Prostate gland (tissue), 2 donors: ENCODE measurements at regions not wholly inside any gene's neighbourhood (a gene's known extent, or its start where the extent isn't known, plus 50 kb on each side); places are given as distances from the start of the nearest gene placed in this dataset.

ENCODE experiments used
- CTCF ChIP-seq, 4 experiments: fragments of 200-600 bp in 2 of 4; fragments of 450-650 bp in 2 of 4; sonication (generic) in 2 of 4; IDR thresholded peaks; 1 replicate in 3 of 4; 2 replicates in 1 of 4; pipeline ENCODE4 v1.5.1; 2016 to 2019; ENCODE audit warnings: antibody characterized with exemption in 4 of 4, mild to moderate bottlenecking in 2 of 4, moderate library complexity in 2 of 4
- POLR2A ChIP-seq: fragments of 450-650 bp; IDR thresholded peaks from one replicate; pipeline ENCODE4 v1.6.1; 2016; ENCODE audit warnings: antibody characterized with exemption, mild to moderate bottlenecking
- POLR2AphosphoS5 ChIP-seq: sonication (generic); formaldehyde crosslinking; IDR thresholded peaks from one replicate; pipeline ENCODE4 v1.6.1; 2017; ENCODE audit warnings: antibody characterized with exemption

DNA sequence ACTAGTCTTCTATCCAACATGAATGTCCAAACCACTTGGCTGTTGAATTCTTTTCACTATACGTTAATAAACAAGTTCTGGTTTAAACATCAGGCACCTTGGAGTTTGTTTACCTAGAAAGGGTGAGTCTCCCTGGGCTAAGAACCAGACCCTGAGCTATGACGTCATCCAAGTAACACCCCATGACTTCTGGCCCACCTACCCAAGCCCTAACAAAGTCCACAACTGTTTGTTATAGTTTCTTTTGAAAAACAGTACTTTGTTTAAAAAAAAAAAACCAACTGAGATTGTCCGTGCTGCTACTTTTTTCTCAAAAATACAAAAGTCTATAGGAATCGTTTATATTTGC lies 146.9 kb upstream of the BEND6 start:
- TF ChIP-seq POLR2A (no peak), CTCF (IDR thresholded peaks at IDR 0.05) (no peak), POLR2AphosphoS5 (no peak)
